ENCODE measurements at regions not wholly inside any gene's neighbourhood (a gene's known extent, or its start where the extent isn't known, plus 50 kb on each side); places are given as distances from the start of the nearest gene placed in this dataset.
"Not testable (repeated sequence)": the region's sequence is repeated elsewhere in the genome, so short reads cannot be mapped to it uniquely, and the experiment has no call there.

GRCh38 chr1:224030257-224030656, 83.7 kb upstream of the FBXO28 start:
- DNase-seq (ENCODE audit: low spot score in 2 of 2); FAIRE-seq: not testable (repeated sequence)

GRCh38 chr1:224029286-224030025, 84.5 kb upstream of the FBXO28 start:
- DNase-seq (ENCODE audit: low spot score in 2 of 2); FAIRE-seq: not testable (repeated sequence)

DNA sequence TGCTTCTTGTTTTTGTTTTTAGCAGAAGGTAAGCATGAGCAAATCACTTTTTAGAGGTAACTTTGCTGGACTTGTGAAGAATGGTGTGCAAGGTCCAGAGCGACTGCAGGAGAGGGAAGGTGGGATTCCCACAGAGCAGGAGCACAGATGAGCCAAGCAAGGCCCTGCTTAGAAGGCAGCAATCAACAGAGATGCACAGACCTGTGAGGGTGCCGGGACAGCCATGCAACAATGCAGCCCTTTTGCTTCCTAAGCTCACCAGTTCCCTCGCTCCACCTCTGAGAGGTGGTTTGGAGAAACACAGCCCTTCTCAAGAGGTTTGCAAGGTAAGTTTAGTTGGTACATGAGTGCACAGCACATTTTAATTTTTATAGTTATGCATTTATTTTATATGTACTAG, 85.1 kb upstream of the FBXO28 start:
- DNase-seq (ENCODE audit: low spot score in 2 of 2); FAIRE-seq: not testable (repeated sequence)

GRCh38 chr1:224023122-224023521, 90.8 kb upstream of the FBXO28 start:
- FAIRE-seq; DNase-seq (ENCODE audit: low spot score in 2 of 2): not testable (repeated sequence)

DNA sequence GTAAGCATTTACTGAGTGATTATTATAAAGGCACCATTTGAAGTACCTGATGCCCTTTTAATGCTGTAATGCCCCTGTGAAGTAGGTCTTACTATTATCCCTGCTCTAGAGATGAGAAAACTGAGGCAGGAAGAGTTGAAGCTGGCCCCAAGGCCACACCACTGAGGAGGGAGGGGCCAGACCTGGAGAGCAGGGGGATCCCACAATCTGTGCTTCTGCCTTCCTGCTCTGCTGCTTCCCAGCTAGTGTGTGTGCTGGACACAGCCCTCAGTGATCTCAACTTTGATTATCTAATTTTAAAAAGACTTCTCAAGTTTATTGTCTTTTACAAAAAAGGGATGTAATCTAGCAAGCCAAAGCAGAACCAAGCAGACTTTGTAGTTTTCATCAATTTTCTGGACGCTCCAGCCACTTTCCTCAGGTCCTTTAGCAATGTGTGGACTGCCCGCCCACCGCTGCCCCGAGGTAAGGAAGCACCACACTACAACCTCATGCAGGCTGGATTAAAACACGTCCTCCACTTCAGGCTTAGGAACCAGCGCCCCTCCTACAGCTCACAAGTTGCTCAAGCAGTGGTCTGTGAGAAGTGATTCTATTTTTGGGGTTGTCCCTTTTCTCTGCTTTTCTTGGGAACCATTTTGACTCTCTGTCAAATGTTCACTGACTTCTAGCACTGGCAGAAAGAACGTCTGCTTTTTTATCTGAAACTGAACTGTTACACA, 91.5 kb upstream of the FBXO28 start:
- FAIRE-seq; DNase-seq (ENCODE audit: low spot score in 2 of 2): not testable (repeated sequence)

- DNase-seq (ENCODE audit: low spot score in 2 of 2); FAIRE-seq: not testable (repeated sequence)
These were observed 94.0 kb upstream of the FBXO28 start for GRCh38 chr1:224019866-224020265.

GRCh38 chr1:224015782-224016181, 98.1 kb upstream of the FBXO28 start:
- FAIRE-seq; DNase-seq (ENCODE audit: low spot score in 2 of 2): not testable (repeated sequence)

- FAIRE-seq (no peak), DNase-seq (ENCODE audit: low spot score in 2 of 2) (no peak)
These were observed 99.6 kb upstream of the FBXO28 start for GRCh38 chr1:224014330-224014649.

DNA sequence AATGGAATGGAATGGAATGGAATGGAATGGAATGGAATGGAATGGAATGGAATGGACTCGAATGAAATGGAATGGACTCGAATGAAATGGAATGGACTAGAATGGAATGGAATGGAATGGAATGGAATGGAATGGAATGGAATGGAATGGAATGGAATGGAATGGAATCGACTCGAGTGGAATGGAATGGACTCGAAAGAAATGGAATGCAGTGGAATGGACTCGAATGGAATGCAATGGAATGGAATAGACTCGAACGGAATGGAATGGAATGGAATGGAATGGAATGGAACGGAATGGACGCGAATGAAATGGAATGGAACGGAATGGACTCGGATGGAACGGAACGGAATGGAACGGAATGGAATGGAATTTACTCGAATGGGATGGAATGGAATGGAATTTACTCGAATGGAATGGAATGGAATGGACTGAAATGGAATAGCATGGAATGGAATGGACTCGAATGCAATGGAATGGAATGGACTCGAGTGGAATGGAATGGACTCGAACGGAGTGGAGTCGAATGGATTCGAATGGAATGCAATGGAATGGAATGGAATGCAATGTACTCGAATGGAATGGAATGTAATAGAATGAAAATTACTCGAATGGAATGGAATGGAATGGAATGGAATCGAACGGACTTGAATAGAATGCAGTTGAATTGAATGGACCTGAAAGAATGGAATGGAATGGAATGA, 100.1 kb upstream of the FBXO28 start:
- not testable (repeated sequence) for FAIRE-seq; DNase-seq (ENCODE audit: low spot score in 2 of 2)

- not testable (repeated sequence) for DNase-seq (ENCODE audit: low spot score in 2 of 2); FAIRE-seq
These were observed 101.0 kb upstream of the FBXO28 start for GRCh38 chr1:224012807-224013434.

- not testable (repeated sequence) for FAIRE-seq; DNase-seq (ENCODE audit: low spot score in 2 of 2)
These were observed 101.7 kb upstream of the FBXO28 start for GRCh38 chr1:224012162-224012561.

DNA sequence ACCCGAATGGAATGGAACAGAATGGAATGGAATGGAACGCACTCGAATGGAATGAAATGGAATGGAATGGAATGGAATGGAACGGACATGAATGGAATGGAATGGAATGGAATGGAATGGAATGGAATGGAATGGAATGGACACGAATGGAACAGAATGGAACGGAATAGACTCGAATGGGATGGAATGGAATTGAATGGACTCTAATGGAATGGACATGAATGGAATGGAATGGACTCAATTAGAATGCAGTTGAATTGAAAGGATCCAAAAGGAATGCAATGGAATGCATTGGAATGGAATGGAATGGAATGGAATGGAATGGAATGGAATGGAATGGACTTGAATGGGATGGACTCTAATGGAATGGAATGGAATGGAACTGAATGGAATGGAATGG, 102.2 kb upstream of the FBXO28 start:
- not testable (repeated sequence) for DNase-seq (ENCODE audit: low spot score in 2 of 2); FAIRE-seq

GRCh38 chr1:224011153-224011552, 102.8 kb upstream of the FBXO28 start:
- not testable (repeated sequence) for DNase-seq (ENCODE audit: low spot score in 2 of 2); FAIRE-seq

DNA sequence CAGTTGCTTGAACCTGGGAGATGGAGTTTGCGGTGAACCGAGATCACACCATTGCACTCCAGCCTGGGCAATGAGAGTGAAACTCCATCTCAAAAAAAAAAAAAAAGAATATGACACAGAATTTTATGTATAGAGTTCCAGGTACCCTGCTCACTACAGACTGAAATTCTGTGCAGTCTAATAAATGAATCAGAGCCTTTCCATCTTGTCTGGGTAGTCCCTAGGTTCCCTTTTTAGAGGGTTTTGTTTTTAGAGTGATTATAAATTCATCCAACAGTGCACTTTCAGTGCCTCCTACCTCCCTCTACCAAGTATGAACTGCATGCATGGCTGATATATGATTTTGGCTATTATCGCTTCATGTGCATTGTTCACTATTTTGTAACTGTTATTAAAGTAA, 107.9 kb upstream of the FBXO28 start:
- FAIRE-seq; DNase-seq (ENCODE audit: low spot score in 2 of 2): not testable (repeated sequence)

- not testable (repeated sequence) for FAIRE-seq; DNase-seq (ENCODE audit: low spot score in 2 of 2)
These were observed 109.2 kb upstream of the FBXO28 start for GRCh38 chr1:224004552-224005315.

GRCh38 chr1:224003896-224004295, 110.0 kb upstream of the FBXO28 start:
- DNase-seq (ENCODE audit: low spot score in 2 of 2); FAIRE-seq: not testable (repeated sequence)

DNA sequence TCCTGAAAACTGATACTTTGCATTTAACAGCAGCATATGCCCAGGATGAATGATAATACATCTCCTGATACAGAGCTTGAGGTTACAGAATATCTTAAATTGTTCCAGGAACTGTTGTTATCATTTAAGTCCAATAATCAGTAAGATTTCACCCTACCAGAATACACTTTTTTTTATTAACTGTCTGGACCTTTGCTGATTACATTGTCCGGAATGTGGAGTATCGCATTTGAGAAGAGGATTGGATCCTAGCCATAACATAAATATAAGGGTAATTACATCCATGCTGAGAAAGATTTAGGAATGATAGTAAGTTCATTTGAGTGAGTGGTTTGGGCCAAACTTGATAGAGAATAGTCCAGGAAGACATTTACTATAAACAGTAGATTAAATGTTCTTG, 112.2 kb upstream of the FBXO28 start:
- FAIRE-seq; DNase-seq (ENCODE audit: low spot score in 2 of 2): not testable (repeated sequence)

DNA sequence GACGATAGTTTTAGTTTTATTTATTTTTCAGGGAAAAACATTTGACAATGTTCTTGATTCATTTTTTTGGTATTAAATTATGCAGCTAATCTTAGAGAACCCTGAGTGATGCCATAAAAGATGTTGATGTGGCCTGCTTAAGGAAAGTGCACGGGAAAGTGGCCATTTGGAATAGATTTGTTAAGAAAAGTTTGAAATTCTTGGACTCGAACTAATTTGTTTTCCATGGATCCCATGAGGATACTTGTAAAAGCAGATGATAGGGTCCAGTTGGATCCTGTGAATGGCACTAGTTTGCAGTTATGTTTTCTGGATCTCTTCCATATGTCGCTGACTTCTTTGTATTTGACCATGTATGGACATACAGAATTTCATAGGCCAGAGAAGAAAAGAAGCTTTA, 114.2 kb upstream of the FBXO28 start:
- not testable (repeated sequence) for DNase-seq (ENCODE audit: low spot score in 2 of 2); FAIRE-seq

GRCh38 chr1:223998676-223999455, 115.0 kb upstream of the FBXO28 start:
- not testable (repeated sequence) for DNase-seq (ENCODE audit: low spot score in 2 of 2); FAIRE-seq

All from frontal cortex (tissue), 3 donors.